ENCODE measurements at regions not wholly inside any gene's neighbourhood (a gene's known extent, or its start where the extent isn't known, plus 50 kb on each side); places are given as distances from the start of the nearest gene placed in this dataset.

DNA sequence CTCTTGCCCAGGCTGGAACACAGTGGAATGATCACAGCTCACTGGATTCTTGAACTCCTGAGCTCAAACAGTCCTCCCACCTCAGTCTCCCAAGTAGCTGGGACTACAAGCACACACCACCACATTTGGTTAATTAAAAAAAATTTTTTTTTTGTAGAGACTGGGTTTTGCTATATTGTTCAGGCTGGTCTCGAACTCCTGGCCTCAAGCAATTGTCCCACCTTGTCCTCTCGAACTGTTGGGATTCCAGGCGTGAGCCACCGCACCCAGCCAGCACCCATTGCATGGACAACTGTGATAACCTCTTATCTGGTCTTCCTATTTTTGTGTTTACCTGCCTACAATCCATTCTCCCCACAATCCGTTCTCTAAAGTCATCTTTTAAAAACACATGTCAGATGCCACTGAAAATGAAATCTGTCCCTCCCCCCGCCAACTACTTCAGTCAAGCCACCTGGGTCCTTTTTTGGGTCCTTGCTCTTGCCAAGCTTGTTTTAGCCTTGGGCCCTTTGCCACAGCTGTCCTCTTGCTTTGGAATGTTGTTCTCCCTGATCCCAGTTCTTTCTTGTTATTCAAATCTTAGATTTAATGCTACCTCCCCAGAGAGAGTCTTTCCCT, 250.5 kb downstream of the PIK3R1 start:
- no peak for TF ChIP-seq EZH2phosphoT487 (IDR thresholded peaks at IDR 0.05)
- TF ChIP-seq, protein P1, sequence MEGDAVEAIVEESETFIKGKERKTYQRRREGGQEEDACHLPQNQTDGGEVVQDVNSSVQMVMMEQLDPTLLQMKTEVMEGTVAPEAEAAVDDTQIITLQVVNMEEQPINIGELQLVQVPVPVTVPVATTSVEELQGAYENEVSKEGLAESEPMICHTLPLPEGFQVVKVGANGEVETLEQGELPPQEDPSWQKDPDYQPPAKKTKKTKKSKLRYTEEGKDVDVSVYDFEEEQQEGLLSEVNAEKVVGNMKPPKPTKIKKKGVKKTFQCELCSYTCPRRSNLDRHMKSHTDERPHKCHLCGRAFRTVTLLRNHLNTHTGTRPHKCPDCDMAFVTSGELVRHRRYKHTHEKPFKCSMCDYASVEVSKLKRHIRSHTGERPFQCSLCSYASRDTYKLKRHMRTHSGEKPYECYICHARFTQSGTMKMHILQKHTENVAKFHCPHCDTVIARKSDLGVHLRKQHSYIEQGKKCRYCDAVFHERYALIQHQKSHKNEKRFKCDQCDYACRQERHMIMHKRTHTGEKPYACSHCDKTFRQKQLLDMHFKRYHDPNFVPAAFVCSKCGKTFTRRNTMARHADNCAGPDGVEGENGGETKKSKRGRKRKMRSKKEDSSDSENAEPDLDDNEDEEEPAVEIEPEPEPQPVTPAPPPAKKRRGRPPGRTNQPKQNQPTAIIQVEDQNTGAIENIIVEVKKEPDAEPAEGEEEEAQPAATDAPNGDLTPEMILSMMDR (IDR thresholded peaks at IDR 0.05): no peak
- no peak for TF ChIP-seq EZH2 (IDR thresholded peaks at IDR 0.05)
- no peaks in the 10 kb centered on the region for H3K27me3 ChIP-seq
- Mint-ChIP-seq H3K27ac (no peak overlapping the region), H3K27me3 (ENCODE audit: insufficient read depth, low read depth) (no peaks in the 10 kb centered on the region), H3K9me3 (no peaks in the 10 kb centered on the region), H3K36me3 (no peaks in the 10 kb centered on the region), H3K4me1 (no peaks in the 10 kb centered on the region), H3K4me3 (no peak overlapping the region)
- H3K9me3 ChIP-seq (ENCODE audit: low read depth): no peaks in the 10 kb centered on the region
- H3K79me2 ChIP-seq (ENCODE audit: low read depth): no peaks in the 10 kb centered on the region
- H2AFZ ChIP-seq (replicated peaks): no peak overlapping the region
- no peaks in the 10 kb centered on the region for H4K20me1 ChIP-seq (ENCODE audit: low read depth)
- H3K27ac ChIP-seq: no peak overlapping the region
- no peak overlapping the region for H3K4me3 ChIP-seq
- H3K9ac ChIP-seq: no peak overlapping the region
- H3K4me1 ChIP-seq: no peaks in the 10 kb centered on the region
- H3K36me3 ChIP-seq: no peaks in the 10 kb centered on the region
- DNase-seq (ENCODE audit: low spot score): no peak
- no peak overlapping the region for H3K4me2 ChIP-seq
- no peaks in the 10 kb centered on the region for H3F3A ChIP-seq (ENCODE audit: low read depth)

DNA sequence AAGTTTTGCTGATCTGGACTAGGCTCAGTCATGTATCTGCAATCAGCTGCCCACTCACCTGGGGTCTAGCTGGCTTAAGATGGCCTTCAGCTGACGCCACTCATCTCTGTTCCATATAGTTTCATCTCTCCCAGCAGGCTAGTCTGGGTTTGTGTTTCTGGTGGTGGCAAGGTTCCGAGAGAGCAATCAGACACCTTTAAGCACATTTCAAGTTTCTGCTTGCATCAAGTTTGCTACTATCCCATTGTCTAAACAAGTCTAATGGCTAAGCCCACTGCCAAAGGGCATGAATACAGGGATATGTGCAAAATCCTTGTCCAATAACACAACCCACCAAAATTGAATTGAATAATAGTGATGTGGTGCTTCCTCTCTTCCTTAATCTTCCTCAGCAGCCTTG, 251.7 kb downstream of the PIK3R1 start:
- DNase-seq (ENCODE audit: low spot score): no peak
- no peak for TF ChIP-seq EZH2 (IDR thresholded peaks at IDR 0.05)
- TF ChIP-seq EZH2phosphoT487 (IDR thresholded peaks at IDR 0.05): no peak
- TF ChIP-seq, protein P1 (IDR thresholded peaks at IDR 0.05): no peak
- Histone ChIP-seq H3K9ac (no peak overlapping the region), H3K9me3 (ENCODE audit: low read depth) (no peaks in the 10 kb centered on the region), H3K4me3 (no peak overlapping the region), H3K4me2 (no peak overlapping the region), H4K20me1 (ENCODE audit: low read depth) (no peaks in the 10 kb centered on the region), H2AFZ (replicated peaks) (no peak overlapping the region), H3K36me3 (no peaks in the 10 kb centered on the region), H3K79me2 (ENCODE audit: low read depth) (no peaks in the 10 kb centered on the region), H3K27me3 (no peaks in the 10 kb centered on the region), H3K27ac (no peak overlapping the region), H3K4me1 (no peaks in the 10 kb centered on the region), H3F3A (ENCODE audit: low read depth) (no peaks in the 10 kb centered on the region)
- H3K4me1 Mint-ChIP-seq: no peaks in the 10 kb centered on the region
- no peak overlapping the region for H3K27ac Mint-ChIP-seq
- H3K4me3 Mint-ChIP-seq: no peak overlapping the region
- H3K27me3 Mint-ChIP-seq (ENCODE audit: insufficient read depth, low read depth): no peaks in the 10 kb centered on the region
- H3K36me3 Mint-ChIP-seq: no peaks in the 10 kb centered on the region
- no peaks in the 10 kb centered on the region for H3K9me3 Mint-ChIP-seq

DNA sequence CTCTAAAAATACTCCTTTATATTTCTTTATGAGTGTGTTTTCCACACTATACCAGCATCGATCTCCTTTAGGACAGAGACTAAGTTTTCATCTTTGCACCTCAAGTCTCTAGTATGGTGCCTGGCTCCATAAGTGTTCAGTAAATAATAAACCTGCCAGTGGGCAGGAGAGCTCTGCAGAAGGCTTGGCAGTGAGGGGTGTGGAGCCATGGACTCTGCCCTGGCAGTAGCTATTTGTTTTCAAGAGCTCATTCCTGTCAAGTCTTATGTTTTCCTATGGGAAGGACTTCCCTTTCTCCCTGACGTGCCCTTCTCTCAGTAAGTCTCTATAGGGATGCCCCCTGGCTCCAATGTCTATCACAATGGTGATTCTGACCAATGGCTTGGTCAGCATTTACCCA, 252.2 kb downstream of the PIK3R1 start:
- H3K4me3 ChIP-seq: no peak overlapping the region
- H3K4me1 ChIP-seq: no peaks in the 10 kb centered on the region
- no peak overlapping the region for H3K27ac ChIP-seq
- TF ChIP-seq EZH2phosphoT487 (IDR thresholded peaks at IDR 0.05): no peak
- TF ChIP-seq, protein P1 (IDR thresholded peaks at IDR 0.05): no peak
- no peak for TF ChIP-seq EZH2 (IDR thresholded peaks at IDR 0.05)
- H3K9me3 ChIP-seq (ENCODE audit: low read depth): no peaks in the 10 kb centered on the region
- H3K36me3 Mint-ChIP-seq: no peaks in the 10 kb centered on the region
- H3K9me3 Mint-ChIP-seq: no peaks in the 10 kb centered on the region
- H3K79me2 ChIP-seq (ENCODE audit: low read depth): no peaks in the 10 kb centered on the region
- no peaks in the 10 kb centered on the region for H3K4me1 Mint-ChIP-seq
- H3K9ac ChIP-seq: no peak overlapping the region
- no peaks in the 10 kb centered on the region for H4K20me1 ChIP-seq (ENCODE audit: low read depth)
- no peak overlapping the region for H2AFZ ChIP-seq (replicated peaks)
- H3K4me3 Mint-ChIP-seq: no peak overlapping the region
- H3F3A ChIP-seq (ENCODE audit: low read depth): no peaks in the 10 kb centered on the region
- H3K36me3 ChIP-seq: no peaks in the 10 kb centered on the region
- H3K27me3 ChIP-seq: no peaks in the 10 kb centered on the region
- DNase-seq (ENCODE audit: low spot score): no peak
- no peak overlapping the region for H3K4me2 ChIP-seq
- no peaks in the 10 kb centered on the region for H3K27me3 Mint-ChIP-seq (ENCODE audit: insufficient read depth, low read depth)
- H3K27ac Mint-ChIP-seq: no peak overlapping the region

All from neural progenitor cell (in vitro differentiated cells).